ENCODE measurements at regions not wholly inside any gene's neighbourhood (a gene's known extent, or its start where the extent isn't known, plus 50 kb on each side); places are given as distances from the start of the nearest gene placed in this dataset.

DNA sequence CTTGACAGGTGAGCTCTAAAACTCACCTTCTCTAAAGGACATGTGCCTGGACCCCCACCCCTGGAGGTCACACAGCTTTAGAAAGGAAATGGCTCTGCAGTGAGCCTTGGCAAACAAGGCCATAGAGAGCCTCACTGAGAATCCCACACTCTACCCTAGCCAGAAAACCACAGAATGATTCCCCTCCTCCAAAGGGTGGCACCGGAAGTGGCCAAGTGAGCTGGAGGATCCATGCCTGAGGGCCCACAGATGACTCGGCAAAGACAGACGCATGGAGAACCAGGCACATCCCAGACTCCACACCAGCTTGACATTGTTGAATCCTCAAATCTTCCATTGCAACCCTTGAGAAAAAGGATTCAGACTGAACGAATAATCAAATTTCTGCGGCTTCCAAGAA, 54.2 kb upstream of the PTHLH start:
- TF ChIP-seq CREB1 (IDR thresholded peaks at IDR 0.05; ENCODE audit: low read depth), result no peak
- TF ChIP-seq RAD21 (IDR thresholded peaks at IDR 0.05; ENCODE audit: low read depth), result no peak
- TF ChIP-seq, protein P1, sequence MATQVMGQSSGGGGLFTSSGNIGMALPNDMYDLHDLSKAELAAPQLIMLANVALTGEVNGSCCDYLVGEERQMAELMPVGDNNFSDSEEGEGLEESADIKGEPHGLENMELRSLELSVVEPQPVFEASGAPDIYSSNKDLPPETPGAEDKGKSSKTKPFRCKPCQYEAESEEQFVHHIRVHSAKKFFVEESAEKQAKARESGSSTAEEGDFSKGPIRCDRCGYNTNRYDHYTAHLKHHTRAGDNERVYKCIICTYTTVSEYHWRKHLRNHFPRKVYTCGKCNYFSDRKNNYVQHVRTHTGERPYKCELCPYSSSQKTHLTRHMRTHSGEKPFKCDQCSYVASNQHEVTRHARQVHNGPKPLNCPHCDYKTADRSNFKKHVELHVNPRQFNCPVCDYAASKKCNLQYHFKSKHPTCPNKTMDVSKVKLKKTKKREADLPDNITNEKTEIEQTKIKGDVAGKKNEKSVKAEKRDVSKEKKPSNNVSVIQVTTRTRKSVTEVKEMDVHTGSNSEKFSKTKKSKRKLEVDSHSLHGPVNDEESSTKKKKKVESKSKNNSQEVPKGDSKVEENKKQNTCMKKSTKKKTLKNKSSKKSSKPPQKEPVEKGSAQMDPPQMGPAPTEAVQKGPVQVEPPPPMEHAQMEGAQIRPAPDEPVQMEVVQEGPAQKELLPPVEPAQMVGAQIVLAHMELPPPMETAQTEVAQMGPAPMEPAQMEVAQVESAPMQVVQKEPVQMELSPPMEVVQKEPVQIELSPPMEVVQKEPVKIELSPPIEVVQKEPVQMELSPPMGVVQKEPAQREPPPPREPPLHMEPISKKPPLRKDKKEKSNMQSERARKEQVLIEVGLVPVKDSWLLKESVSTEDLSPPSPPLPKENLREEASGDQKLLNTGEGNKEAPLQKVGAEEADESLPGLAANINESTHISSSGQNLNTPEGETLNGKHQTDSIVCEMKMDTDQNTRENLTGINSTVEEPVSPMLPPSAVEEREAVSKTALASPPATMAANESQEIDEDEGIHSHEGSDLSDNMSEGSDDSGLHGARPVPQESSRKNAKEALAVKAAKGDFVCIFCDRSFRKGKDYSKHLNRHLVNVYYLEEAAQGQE (IDR thresholded peaks at IDR 0.05; ENCODE audit: low read depth), result no peak
- TF ChIP-seq TAF1 (IDR thresholded peaks at IDR 0.05; ENCODE audit: low read depth), result no peak

All from Ishikawa (cell line).